LNCaP clone FGC (cell line): ENCODE measurements at regions not wholly inside any gene's neighbourhood (a gene's known extent, or its start where the extent isn't known, plus 50 kb on each side); places are given as distances from the start of the nearest gene placed in this dataset.
"Not testable (repeated sequence)": the region's sequence is repeated elsewhere in the genome, so short reads cannot be mapped to it uniquely, and the experiment has no call there.

Source experiments
- DNase-seq: peaks from one replicate; pipeline ENCODE4 v3.0.0-alpha.2; 2011; ENCODE audit warnings: low read depth
- H3K4me3 ChIP-seq: 2 replicates; pipeline ENCODE4 v1.5.1; 2011; ENCODE audit warnings: mild to moderate bottlenecking, low read depth, low read length, control low read depth
- CTCF ChIP-seq: IDR thresholded peaks from 2 replicates; pipeline ENCODE4 v1.5.1; 2012; ENCODE audit warnings: mild to moderate bottlenecking; ENCODE audit not compliant: control insufficient read depth, insufficient read depth; ENCODE audit errors: extremely low read depth

GRCh38 chr19:32070101-32070500, 275.3 kb upstream of the ZNF507 start:
- DNase-seq: no peak
- no peak for TF ChIP-seq CTCF
- no peak overlapping the region for H3K4me3 ChIP-seq

- no peak for TF ChIP-seq CTCF
- H3K4me3 ChIP-seq: no peak overlapping the region
- no peak for DNase-seq
Observed at GRCh38 chr19:32082028-32082427, 263.4 kb upstream of the ZNF507 start.

GRCh38 chr19:32084756-32085363, 260.6 kb upstream of the ZNF507 start:
- DNase-seq, H3K4me3 ChIP-seq: not testable (repeated sequence)

GRCh38 chr19:32091241-32091640, 254.2 kb upstream of the ZNF507 start:
- TF ChIP-seq CTCF: no peak
- no peak overlapping the region for H3K4me3 ChIP-seq
- DNase-seq: no peak

GRCh38 chr19:32097011-32097410, 248.4 kb upstream of the ZNF507 start:
- no peak for TF ChIP-seq CTCF
- DNase-seq: no peak
- H3K4me3 ChIP-seq: no peak overlapping the region

- no peak for DNase-seq
- H3K4me3 ChIP-seq: no peak overlapping the region
- no peak for TF ChIP-seq CTCF
Observed at GRCh38 chr19:32097620-32098019, 247.8 kb upstream of the ZNF507 start.

- DNase-seq: no peak
- H3K4me3 ChIP-seq: no peak overlapping the region
- TF ChIP-seq CTCF: no peak
Observed at GRCh38 chr19:32098968-32099367, 246.4 kb upstream of the ZNF507 start.

- DNase-seq: no peak
- no peak for TF ChIP-seq CTCF
- H3K4me3 ChIP-seq: no peak overlapping the region
Observed at GRCh38 chr19:32101206-32101605, 244.2 kb upstream of the ZNF507 start.
